ENCODE measurements at regions not wholly inside any gene's neighbourhood (a gene's known extent, or its start where the extent isn't known, plus 50 kb on each side); places are given as distances from the start of the nearest gene placed in this dataset.

DNA sequence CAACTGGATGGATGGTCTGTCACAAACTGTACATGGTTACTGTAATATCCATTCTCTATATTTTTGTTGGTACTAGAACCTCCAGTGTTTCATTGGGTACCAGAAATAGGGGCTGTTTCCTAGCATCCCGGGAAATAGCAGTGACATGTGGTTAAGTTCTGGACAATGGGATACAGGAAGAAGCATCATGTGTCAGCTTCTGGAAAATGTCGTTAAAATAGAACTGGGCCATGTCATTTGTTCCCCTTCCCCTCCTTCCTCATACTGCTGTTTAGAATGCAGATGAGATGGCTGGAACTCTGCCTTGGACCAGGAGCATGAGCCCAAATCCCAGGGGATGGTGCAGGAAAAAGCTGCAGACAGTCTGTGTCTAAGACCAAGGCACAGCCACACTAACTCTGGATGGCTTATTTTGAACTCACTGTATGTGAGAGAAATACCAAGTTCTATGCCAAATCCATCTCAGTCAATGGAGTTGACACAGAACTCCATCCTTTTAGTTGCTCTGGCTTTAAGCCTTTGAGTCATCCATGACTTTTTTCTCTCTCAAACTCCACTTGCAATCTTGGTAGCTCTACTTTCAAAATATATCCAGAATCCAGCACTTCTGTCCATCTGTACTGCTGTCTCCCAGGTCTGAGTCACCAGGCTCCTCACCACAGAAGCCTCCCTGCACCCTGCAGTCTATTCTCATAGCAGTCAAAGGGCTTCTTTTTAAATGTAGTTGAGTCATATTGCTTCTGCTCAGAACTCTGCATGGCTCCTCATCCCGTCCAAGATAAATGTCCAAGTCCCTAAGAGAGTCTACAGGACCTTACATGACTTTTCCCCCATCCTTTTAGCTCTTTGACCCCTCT lies 184.2 kb downstream of the NSG2 start:
- no peak for TF ChIP-seq POLR2AphosphoS5 (IDR thresholded peaks at IDR 0.05; ENCODE audit: low read depth, low read length)
- no peak for TF ChIP-seq RFX5 (IDR thresholded peaks at IDR 0.05; ENCODE audit: borderline replicate concordance, low read depth, low read length)
- TF ChIP-seq HDAC2 (IDR thresholded peaks at IDR 0.05; ENCODE audit: borderline replicate concordance in 1 of 2, low read depth in 2 of 2, low read length in 2 of 2) = no peak
